ENCODE measurements at regions not wholly inside any gene's neighbourhood (a gene's known extent, or its start where the extent isn't known, plus 50 kb on each side); places are given as distances from the start of the nearest gene placed in this dataset.

- FAIRE-seq, result no peak
- no peak for DNase-seq (ENCODE audit: low spot score)
Measured at GRCh38 chr2:220460257-220460985, 833.0 kb downstream of the SLC4A3 start.

GRCh38 chr2:220463876-220464275 is 836.4 kb downstream of the SLC4A3 start:
- DNase-seq (ENCODE audit: low spot score), result no peak
- FAIRE-seq, result no peak

- DNase-seq (ENCODE audit: low spot score) (no peak), FAIRE-seq (no peak)
Measured at GRCh38 chr2:220465700-220466099, 838.3 kb downstream of the SLC4A3 start.

- DNase-seq (ENCODE audit: low spot score) (no peak), FAIRE-seq (no peak)
Measured at GRCh38 chr2:220466251-220466691, 838.8 kb downstream of the SLC4A3 start.

- FAIRE-seq (no peak), DNase-seq (ENCODE audit: low spot score) (no peak)
Measured at GRCh38 chr2:220469201-220469600, 841.8 kb downstream of the SLC4A3 start.

GRCh38 chr2:220473611-220474010 is 846.2 kb downstream of the SLC4A3 start:
- FAIRE-seq, result no peak
- no peak for DNase-seq (ENCODE audit: low spot score)

- FAIRE-seq, result no peak
- DNase-seq (ENCODE audit: low spot score), result no peak
Measured at GRCh38 chr2:220476877-220477276, 849.4 kb downstream of the SLC4A3 start.

GRCh38 chr2:220478305-220479058 is 851.1 kb downstream of the SLC4A3 start:
- no peak for DNase-seq (ENCODE audit: low spot score)
- FAIRE-seq, result no peak

GRCh38 chr2:220482716-220483115 is 855.3 kb downstream of the SLC4A3 start:
- FAIRE-seq, result no peak
- no peak for DNase-seq (ENCODE audit: low spot score)

GRCh38 chr2:220489121-220489520 is 861.7 kb downstream of the SLC4A3 start:
- DNase-seq (ENCODE audit: low spot score) (no peak), FAIRE-seq (no peak)

GRCh38 chr2:220491670-220492069 is 864.2 kb downstream of the SLC4A3 start:
- FAIRE-seq, result no peak
- DNase-seq (ENCODE audit: low spot score), result no peak

GRCh38 chr2:220493871-220494525 is 866.6 kb downstream of the SLC4A3 start:
- no peak for DNase-seq (ENCODE audit: low spot score)
- no peak for FAIRE-seq

- DNase-seq (ENCODE audit: low spot score), result no peak
- FAIRE-seq, result no peak
Measured at GRCh38 chr2:220496513-220496912, 869.1 kb downstream of the SLC4A3 start.

GRCh38 chr2:220499225-220499624 is 871.8 kb downstream of the SLC4A3 start:
- FAIRE-seq (peak; percentile 4), DNase-seq (ENCODE audit: low spot score) (peak; percentile 39)

GRCh38 chr2:220502539-220502938 is 875.1 kb downstream of the SLC4A3 start:
- DNase-seq (ENCODE audit: low spot score) (no peak), FAIRE-seq (no peak)

GRCh38 chr2:220503431-220503830 is 876.0 kb downstream of the SLC4A3 start:
- DNase-seq (ENCODE audit: low spot score) (no peak), FAIRE-seq (no peak)

GRCh38 chr2:220504938-220505503 is 877.6 kb downstream of the SLC4A3 start:
- FAIRE-seq (no peak), DNase-seq (ENCODE audit: low spot score) (peak; percentile 62)

- FAIRE-seq (no peak), DNase-seq (ENCODE audit: low spot score) (no peak)
Measured at GRCh38 chr2:220506466-220506865, 879.0 kb downstream of the SLC4A3 start.

- FAIRE-seq (no peak), DNase-seq (ENCODE audit: low spot score) (no peak)
Measured at GRCh38 chr2:220509096-220509757, 881.8 kb downstream of the SLC4A3 start.

- DNase-seq (ENCODE audit: low spot score) (no peak), FAIRE-seq (no peak)
Measured at GRCh38 chr2:220509966-220510365, 882.5 kb downstream of the SLC4A3 start.

- FAIRE-seq (no peak), DNase-seq (ENCODE audit: low spot score) (peak; percentile 11)
Measured at GRCh38 chr2:220510668-220511067, 883.2 kb downstream of the SLC4A3 start.
